Stimulated activated CD8-positive, alpha-beta memory T cell treated with anti-CD3 and anti-CD28 coated beads, Interleukin-12 subunit alpha, Interleukin-12 subunit beta, amount 100 ng/mL, for 4 hours (primary cell): ENCODE measurements at regions not wholly inside any gene's neighbourhood (a gene's known extent, or its start where the extent isn't known, plus 50 kb on each side); places are given as distances from the start of the nearest gene placed in this dataset.
"Not testable (repeated sequence)": the region's sequence is repeated elsewhere in the genome, so short reads cannot be mapped to it uniquely, and the experiment has no call there.

Source experiments
- DNase-seq: peaks from one replicate; pipeline ENCODE4 v3.0.0-alpha.2; 2020; ENCODE audit warnings: low read depth

DNA sequence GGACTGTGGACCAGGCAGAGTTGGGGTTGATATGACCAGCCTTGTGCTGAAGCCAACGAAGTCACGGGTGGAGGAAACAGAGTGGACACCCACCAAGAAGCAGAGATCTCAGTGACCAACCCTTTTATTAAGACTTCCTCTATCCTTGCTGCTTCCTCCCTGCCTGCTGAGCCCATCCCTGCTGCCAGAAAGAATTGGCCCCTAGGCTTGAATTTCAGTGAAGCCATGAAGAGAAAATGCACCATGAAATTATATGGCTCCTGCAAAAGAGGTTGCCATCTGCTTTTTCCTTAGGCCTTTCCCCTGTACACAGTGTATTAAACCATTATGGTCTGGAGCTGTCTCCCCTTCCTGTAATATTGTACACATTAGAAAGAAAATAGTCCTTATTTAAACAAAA is 246.7 kb downstream of the HS3ST3B1 start:
- DNase-seq, result no peak

DNA sequence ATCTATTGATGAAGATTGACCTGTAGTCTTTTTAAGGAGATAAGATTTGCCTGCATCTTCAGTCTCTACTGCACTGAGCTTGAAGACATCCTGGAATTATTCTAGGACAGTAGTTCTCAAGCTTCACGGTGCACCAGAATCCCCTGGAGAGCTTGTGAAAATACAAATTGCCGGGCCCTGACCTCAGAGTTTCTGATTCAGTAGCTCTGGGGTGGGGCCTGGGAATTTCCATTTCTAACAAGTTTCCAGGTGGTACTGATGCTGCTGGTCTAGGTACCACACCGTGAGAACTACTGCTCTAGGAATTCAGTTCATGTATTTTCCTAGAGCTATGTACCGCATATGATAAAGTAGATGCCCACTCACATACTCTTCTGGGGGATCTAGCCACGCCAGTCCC is 246.1 kb downstream of the HS3ST3B1 start:
- no peak for DNase-seq

DNA sequence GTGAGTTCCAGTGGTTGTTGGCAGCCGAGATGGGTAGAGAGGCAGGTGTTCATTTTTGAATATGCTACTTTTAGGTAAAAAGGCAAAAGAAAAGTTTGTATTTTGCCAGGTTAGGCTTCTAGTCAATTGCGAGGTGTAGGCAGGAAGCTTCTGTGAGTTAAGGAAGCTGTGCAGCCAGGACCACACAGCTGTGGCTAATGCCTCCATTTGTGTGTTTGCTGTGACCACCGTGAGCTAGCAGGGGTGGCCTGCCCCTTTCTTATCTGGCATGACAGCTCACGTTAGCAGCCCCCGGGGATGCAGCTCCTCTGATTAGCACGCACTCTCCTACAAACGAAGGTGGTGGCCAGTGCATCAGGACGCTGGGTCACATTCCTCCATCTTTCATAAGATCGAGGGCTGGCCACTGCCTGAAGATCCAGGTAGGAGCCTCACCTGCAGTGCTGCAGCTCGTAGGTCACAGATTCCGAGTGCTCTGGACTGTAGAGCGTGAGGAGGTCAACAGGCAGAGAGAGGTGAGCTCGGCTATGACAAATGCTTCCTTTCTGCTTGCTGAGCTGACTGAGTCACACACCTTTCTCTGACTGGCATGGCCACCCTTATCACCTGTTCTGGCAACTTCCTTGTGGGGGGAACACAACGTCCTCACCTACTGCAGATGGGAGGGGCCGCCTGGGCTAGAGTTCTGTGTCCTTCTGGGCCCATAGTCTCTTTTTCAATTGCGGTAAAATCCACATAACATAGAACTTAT is 244.4 kb downstream of the HS3ST3B1 start:
- DNase-seq, result no peak

DNA sequence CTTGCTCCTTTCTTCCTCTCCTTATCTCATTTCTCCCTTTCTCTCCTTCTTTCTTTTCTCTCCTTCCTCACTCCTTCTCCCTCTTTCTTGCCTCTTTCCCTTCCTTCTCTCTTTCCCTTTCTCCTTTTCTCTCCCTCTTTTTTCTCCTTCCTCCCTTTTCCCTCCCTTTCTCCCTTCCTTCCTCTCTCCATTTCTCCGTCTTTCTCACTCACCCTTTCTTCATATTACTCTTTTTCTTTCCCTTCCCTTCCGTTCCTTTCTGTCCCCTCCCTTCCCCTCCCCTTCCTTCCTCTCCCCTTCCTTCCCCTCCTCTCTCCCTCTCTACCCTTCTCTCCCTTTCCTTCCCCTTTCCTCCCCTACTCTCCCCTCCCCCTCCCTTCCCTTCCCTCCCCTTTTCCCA is 240.8 kb downstream of the HS3ST3B1 start:
- DNase-seq, result no peak

DNA sequence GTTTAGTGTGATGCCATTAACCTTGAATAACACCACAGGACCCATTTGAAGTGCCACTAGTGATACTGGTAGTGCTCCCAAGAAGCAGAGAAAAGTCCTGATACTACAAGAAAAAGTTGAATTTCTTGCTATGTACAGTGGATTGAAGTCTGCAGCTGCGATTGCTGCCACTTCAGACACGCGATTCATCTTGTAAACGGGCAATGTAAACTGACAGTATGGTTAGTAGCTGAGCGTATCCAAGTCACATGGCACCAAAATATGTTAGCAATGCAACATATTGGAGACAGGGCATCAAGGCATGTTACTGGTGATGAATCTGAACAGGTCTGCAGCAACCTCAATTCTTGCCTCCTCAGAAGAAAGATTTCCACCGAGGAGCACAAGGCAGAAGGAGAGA is 238.9 kb downstream of the HS3ST3B1 start:
- DNase-seq, result no peak

DNA sequence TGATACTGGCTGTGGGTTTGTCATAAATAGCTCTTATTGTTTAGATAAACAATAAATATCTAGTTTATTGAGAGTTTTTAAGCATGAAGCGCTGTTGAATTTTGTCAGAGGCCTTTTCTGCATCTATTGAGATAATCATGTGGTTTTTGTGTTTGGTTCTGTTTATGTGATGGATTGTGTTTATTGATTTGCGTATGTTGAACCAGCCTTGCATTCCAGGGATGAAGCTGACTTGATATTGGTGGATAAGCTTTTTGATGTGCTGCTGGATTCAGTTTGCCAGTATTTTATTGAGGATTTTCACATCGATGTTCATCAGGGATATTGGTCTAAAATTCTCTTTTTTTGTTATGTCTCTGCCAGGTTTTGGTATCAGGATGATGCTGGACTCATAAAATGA is 231.4 kb downstream of the HS3ST3B1 start:
- not testable (repeated sequence) for DNase-seq

DNA sequence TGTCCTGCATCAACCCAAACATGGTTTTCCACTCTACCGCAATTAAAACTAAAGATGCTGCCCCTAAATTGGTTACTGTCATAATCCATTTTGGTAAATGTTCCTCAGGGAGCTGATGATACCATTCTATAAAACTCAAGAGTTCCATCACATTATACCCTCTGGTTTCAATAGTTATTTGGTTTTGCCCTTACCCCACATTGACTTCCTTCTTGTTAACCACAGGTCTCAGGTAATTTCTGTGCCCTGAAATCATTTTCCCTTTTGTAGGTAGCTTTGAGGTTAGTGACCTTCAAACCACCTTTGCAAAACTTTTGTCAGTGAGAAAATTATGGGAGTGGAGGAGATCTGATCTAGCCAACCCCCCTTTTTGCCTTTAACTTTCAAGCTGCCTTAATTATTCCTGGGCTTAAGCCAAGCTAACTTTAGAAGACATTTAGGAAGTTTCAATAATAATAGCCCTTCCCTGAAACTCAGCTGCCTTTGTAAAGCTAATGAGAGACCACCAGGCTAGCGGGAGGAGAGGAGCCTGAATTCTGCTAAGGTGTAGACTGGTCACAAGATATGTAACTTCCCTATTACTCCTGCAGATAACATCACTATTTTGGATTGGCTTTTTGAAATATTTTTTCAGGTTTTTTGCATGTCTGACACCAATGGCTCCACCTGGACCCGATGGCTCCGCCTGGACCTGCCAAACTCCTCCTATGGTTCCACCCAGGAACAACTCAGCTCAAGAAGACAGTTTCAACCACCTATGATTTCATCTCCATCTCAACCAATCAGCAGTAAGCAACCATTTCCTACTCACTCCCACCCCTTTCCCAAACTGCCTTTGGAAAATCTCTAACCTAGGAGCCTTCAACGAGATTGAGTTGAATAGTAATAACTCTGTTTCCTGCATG is 224.9 kb downstream of the HS3ST3B1 start:
- DNase-seq, result no peak

DNA sequence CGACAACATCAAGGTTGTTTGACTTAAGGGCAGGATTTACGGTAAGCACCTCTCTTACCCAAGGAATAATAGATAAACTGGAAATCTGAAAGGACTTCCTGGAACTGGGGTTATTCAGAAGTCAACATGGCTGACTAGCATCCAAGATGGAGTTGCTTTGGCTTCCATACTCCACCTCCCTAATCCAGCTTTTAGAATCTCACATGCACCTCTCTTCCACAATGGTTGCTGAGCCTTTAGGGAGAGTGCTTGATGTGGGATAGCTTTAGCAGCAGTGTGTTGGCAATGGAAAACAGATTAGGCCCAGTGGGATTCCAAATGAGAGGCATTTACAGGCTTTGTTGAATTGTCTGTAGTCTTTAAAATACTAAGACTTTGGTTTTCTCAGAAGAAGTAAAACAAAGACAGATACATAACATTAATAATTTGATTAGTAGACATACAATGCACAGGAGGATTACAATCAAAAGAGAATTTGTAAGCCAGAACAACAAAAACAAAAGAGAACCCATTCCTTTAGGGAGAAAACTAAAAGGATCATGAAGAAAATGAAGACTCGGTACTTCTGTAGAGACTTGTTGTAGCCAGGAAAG is 222.0 kb downstream of the HS3ST3B1 start:
- DNase-seq, result no peak

DNA sequence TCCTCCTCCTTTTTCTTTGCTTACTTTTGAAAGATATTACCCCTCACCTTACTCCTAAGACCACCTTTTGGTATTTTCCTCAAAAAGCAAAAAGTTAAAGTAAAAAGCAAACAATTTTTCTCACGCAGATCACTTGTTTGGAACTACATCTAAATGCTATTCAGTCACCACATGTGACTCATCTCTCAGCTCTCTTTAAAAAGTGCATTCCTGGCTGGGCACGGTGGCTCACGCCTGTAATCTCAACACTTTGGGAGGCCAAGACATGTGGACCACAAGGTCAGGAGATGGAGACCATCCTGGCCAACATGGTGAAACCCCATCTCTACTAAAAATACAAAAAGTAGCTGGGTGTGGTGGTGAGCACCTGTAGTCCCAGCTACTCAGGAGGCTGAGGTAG is 218.0 kb downstream of the HS3ST3B1 start:
- not testable (repeated sequence) for DNase-seq

DNA sequence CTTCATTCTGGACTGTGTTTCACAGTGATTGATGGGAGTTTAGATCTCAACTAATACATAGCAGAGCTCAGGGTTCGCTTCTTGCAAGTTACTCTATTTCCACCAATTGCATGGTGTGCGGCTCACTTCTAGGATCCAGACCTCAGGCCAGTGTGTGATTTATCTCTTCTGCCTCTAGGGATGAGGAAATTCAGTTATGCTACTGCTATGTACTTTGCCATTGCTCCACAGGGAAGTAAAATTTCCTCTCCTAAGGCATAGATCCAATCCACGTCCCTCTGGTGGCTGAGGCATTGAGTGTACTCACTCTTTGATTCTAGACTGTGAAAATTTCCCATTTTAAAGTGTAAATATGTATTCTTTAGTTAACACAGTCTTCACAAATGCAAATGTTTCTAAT is 214.1 kb downstream of the HS3ST3B1 start:
- DNase-seq, result no peak

DNA sequence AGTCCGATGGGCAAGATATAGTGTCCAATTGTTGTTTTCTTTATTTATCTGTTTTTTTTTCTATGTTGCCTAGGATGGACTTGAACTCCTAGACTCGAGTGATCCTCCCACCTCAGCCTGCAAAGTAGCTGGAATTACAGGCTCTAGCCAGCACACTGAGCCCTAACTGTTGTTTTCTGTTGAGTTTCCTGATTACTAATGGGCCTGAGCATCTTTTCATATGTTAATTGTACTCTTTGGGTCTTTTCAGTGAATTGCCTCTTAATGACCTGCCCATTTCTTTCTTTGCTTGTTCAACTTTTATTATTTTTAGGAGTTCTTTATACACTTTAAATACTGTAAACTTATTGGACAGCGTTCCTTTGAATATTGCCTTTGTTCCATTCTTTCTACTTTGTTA is 213.0 kb downstream of the HS3ST3B1 start:
- DNase-seq, result no peak

DNA sequence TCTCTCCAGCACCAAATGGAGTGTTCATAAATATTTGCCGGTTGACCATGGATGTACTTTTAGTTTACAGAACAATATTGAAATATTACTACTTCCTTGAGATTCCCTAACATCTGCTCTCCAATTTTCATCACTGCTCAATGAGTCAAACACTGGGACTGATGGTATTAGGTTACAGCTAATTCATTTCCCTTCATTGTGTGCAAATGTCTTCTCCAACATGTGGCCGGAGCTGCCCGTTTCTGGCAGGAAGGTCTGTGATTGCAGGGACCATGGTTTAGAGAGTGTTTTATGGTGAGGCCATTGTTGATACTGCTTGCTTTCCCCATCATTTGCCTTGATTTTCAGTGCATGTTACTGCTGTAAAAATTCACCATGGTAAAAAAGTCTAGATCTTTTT is 209.3 kb downstream of the HS3ST3B1 start:
- no peak for DNase-seq

DNA sequence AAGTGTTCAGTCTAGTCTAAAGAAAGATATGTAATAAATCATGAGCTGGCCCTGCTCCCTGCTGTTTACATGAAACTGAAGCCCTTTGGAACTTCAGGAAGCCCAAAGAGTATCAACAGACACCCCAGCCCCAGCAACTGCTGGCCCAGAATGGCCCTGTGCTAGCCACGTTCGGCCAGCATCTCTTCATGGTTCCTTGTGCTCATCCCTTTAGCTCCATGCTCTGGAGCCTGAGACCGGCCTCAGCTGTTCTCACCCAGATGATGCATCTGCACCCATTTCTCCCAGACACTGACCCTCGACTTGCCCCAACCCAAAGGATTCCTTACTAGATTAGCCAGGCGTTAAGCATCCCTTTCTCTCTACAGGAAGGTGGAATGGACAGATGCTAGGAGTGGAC is 207.3 kb downstream of the HS3ST3B1 start:
- DNase-seq, result no peak

DNA sequence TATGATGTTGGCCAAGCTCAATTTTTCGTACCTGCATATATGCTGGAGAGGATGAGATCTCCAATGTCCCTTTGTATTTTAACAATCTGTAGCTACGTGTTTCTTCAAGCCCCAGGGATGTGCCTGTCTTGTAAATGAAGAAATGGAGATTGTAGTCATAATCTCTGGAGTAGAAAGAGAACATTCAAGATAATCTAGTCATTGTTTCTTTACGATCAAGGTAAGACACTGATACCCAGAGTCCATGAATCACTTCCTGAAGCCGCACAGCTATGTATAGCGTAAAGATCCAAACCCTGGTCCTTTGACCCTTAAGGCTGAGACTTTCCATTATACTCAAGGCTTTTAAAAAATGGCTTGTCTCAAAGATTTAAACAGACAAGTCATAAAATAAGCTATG is 205.5 kb downstream of the HS3ST3B1 start:
- no peak for DNase-seq

DNA sequence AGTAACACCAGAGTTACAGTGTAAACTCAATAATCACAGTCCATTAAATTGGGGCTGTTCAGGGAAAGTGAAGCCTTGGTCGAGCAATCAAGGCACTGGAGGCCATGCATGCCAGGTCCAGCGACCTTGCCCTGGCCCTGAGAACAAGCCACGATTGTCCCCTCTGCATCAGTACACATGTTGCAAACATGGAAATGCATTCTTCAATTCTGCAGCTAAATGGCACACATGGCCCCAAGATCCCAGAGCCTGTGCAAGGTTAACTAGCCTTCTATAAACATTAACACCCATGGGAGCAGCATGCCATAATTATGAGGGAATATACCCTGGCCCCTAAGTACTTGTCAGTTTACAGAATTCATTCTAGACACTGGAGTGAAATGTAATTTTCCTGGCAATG is 204.7 kb downstream of the HS3ST3B1 start:
- no peak for DNase-seq

DNA sequence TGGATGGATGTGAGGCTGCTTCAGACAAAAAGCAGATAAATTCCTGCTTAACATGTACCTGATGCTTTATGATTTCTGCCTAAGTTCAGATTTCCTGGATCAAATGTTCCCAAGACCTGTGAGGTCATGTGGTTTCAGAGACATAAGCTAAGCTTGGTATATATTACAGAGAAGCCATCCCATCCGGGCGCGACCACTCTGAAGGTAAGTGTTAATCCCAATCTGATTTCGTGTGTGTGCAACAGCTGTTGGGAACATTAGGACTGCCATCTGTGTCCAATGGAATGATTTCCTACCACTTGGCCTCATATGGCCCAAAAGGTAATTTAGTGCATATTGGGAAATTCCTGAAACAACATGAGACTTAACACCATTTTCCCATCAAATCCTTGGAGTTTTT is 199.1 kb downstream of the HS3ST3B1 start:
- no peak for DNase-seq

DNA sequence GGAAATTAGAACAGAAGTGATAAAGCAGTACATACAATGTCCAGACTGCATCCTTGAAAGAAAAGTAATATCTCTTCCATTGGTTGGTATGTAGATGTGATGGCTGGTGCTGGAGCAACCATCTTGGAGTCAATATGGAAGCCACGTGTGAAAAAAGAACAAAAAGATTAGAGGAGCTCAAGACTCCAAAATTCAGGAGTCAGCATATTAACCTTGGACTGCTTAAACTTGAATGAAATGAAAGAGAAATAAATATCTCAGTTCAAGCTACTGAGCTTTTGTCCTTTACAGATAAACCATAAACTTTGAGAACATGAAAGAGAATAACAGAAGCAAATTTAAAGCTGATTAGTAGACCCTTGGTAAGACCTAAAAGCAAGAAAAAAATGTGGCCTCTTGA is 197.9 kb downstream of the HS3ST3B1 start:
- no peak for DNase-seq

DNA sequence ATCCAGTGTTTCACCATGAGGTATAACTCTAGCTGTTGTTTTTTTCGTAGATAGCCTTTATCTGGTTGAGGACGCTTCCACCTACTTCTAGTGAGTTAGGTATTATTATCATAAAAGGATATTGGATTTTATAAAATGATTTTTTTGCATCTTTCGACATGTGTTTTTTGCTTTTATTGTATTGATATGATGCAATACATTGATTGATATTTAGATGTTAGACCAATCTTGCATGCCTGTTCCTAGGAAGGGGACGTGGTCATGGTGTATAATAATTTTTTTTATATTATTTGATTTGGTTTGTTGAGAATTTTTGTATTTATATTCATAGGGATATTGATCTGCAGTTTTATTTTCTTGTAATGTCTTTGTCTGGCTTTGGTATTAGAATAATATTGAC is 193.3 kb downstream of the HS3ST3B1 start:
- DNase-seq, result no peak

DNA sequence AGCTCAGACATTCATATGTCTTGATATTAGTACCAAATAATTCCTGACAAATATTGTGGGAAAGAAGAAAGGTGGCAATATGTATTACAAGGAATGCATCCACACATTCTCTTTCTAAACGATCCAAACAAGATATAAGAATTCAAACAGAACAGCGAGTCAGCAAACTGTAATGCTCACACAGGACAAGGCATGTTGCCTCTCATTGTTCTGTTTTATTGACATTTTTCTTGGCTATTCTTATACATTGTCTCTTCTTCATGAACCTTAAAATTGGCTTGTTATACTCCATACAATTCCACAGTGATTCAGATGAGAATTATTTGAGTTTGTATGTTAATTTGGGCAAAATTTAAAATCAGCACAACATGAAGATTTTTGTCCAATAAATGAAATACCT is 189.1 kb downstream of the HS3ST3B1 start:
- no peak for DNase-seq

DNA sequence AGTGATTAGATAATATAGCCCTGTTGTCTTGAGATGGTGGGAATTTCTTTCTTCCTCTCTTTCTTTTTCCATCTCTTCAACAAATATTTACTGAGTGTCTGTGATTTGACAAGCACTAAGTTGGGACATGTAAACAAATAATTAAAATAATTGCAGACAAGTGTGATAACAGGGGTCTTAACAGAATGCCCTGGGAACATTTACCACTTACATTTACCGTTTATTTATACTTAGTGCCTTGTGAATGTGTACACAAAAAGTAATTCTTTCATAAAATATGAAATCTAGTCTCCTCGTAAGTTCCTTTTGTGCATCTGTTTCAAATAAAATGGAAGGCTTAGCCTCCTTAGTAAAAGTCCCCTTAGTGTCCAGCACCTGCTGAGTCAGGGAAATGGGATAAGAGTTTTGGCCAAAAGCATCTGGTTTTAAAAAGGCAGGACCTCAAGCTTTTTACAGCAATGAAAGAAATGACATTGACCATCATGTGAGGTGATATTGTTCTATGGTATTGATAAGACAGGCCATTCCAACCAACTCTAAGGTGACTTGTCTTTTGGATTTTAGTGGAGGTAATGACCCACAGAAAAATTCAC is 188.2 kb downstream of the HS3ST3B1 start:
- DNase-seq, result no peak

DNA sequence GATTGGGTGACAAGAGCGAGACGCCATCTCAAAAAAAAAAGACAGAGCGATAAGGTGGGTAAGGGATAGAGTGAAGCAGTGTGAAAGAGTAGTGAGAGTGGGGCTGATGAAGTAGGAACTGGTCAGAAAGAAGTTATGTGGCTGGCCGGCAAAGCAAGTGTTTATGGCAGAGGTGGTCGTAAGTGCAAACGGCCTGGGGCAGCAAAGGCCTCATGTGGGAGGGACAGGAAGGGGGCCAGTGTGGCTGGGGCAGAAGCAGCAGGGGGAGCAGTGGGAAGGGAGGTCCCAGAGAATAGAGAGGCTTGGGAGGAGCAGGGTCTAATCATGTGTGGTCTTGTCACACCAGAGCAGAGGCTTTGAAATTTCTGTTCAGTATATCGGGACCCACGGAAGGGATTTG is 186.2 kb downstream of the HS3ST3B1 start:
- no peak for DNase-seq

DNA sequence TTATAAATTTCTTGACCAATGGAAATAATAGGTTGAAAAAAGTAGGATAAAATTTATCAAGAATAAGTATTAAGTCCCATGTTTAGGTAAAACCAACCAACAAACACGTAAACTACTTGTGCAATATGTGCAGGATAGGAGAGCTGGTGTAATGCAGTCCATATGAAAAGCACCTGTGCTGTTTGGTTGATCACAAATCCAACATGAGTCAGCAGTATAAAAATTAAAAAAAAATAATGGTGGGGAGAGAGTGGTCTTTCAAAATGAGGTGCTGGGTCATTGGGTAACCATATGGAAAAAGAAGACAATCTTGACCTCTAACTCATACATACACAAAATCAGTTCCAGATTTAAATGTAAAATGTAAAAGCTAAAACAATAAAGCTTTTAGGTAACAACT is 181.8 kb downstream of the HS3ST3B1 start:
- DNase-seq, result no peak

DNA sequence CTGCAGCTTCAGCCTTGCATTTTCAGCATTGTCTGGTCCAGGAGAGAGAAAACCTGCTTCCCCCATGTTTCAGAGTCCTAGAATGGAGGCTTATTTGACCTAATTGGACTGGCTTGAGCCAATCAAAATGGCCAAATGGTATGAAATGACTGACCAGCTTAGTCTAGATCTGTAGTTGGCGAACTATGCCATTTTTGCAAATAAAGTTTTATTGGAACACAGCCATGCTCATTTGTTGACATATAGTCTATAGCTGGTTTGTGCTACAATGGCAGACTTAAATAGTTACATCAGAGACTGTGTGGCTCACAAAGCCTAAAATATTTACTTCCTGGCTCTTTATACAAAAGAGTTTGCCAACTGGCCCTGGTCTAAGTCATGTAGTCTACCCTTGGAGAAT is 180.8 kb downstream of the HS3ST3B1 start:
- DNase-seq, result no peak
